ENCODE measurements at regions not wholly inside any gene's neighbourhood (a gene's known extent, or its start where the extent isn't known, plus 50 kb on each side); places are given as distances from the start of the nearest gene placed in this dataset.

- TF ChIP-seq CTCF (IDR thresholded peaks at IDR 0.05) (no peak), POLR2A (IDR thresholded peaks at IDR 0.05) (no peak)
These were observed 160.2 kb upstream of the DAPK1 start for GRCh38 chr9:87337335-87338087.

Data from heart left ventricle (tissue), 13 donors.